ENCODE measurements at regions not wholly inside any gene's neighbourhood (a gene's known extent, or its start where the extent isn't known, plus 50 kb on each side); places are given as distances from the start of the nearest gene placed in this dataset.

GRCh38 chr6:125511809-125512396 lies 210.1 kb upstream of the HDDC2 start:
- Histone ChIP-seq H2AFZ (replicated peaks; ENCODE audit: low read length, poor library complexity) (no peak overlapping the region), H3K27ac (ENCODE audit: insufficient read depth, low read length) (no peak overlapping the region), H2BK5ac (ENCODE audit: low read depth, low read length, poor library complexity, severe bottlenecking) (no peak overlapping the region), H3K18ac (ENCODE audit: low read depth, low read length) (no peak overlapping the region), H3K9me3 (ENCODE audit: control insufficient read depth, insufficient read depth, low read length) (no peaks in the 10 kb centered on the region), H3K56ac (ENCODE audit: extremely low read depth, insufficient read depth, low read length) (no peak overlapping the region), H3K36me3 (ENCODE audit: control insufficient read depth, insufficient read depth, low read length) (no peaks in the 10 kb centered on the region), H3K4me2 (ENCODE audit: low read depth, low read length) (no peak overlapping the region), H3K14ac (replicated peaks; ENCODE audit: low read depth, low read length) (no peak overlapping the region), H2AK9ac (replicated peaks; ENCODE audit: low read depth, low read length, poor library complexity) (no peak overlapping the region), H4K91ac (ENCODE audit: insufficient read depth, low read depth, low read length) (no peak overlapping the region), H3K4me3 (ENCODE audit: insufficient read depth, low read depth, low read length) (no peak overlapping the region), H3K9me1 (ENCODE audit: insufficient read depth, low read length) (no peaks in the 10 kb centered on the region), H4K8ac (ENCODE audit: low read depth in 2 of 2, low read length in 2 of 2) (no peak overlapping the region), H2BK20ac (ENCODE audit: low read depth, low read length) (no peak overlapping the region), H2BK120ac (ENCODE audit: low read depth, low read length) (no peak overlapping the region), H2AK5ac (ENCODE audit: low read depth, low read length) (no peak overlapping the region), H2BK15ac (ENCODE audit: low read depth, low read length) (no peak overlapping the region), H3K79me1 (ENCODE audit: low read depth in 1 of 2, low read length in 2 of 2) (no peaks in the 10 kb centered on the region), H4K20me1 (ENCODE audit: insufficient read depth, low read length) (no peaks in the 10 kb centered on the region), H3K23ac (ENCODE audit: low read depth, low read length) (no peak overlapping the region), H3K4me1 (ENCODE audit: control insufficient read depth, insufficient read depth, low read length) (no peaks in the 10 kb centered on the region), H4K5ac (ENCODE audit: low read depth, low read length) (no peak overlapping the region), H3K9ac (ENCODE audit: low read depth, low read length) (no peak overlapping the region), H3K4ac (ENCODE audit: low read depth, low read length) (no peak overlapping the region), H3K27me3 (ENCODE audit: control insufficient read depth, insufficient read depth, low read length) (no peaks in the 10 kb centered on the region)
- WGBS, 2 experiments (ENCODE audit: extremely low coverage in 2 of 2, insufficient read length in 1 of 2), result no CpG with 5 or more reads among the region's 2 CpGs
- POLR2A ChIA-PET (ENCODE audit: unreplicated experiment), result no interaction called here
- ATAC-seq (ENCODE audit: low read depth) (no peak), DNase-seq (no peak)
- in situ Hi-C loops (cut with MboI; ENCODE audit: low sequenced_read_pairs), result no loop called here
- no peak for TF ChIP-seq CEBPB (IDR thresholded peaks at IDR 0.05; ENCODE audit: low read depth, low read length)
- no peak for TF ChIP-seq MAZ (IDR thresholded peaks at IDR 0.05; ENCODE audit: borderline replicate concordance, low read depth, low read length)
- no peak for TF ChIP-seq NFE2L2 (IDR thresholded peaks at IDR 0.05; ENCODE audit: low read depth, low read length)
- TF ChIP-seq FOS (IDR thresholded peaks at IDR 0.05; ENCODE audit: low read depth, low read length), result no peak
- no peak for TF ChIP-seq CTCF (conservative IDR thresholded peaks at IDR 0.05; ENCODE audit: low read depth, low read length)
- TF ChIP-seq POLR2A (IDR thresholded peaks at IDR 0.05; ENCODE audit: low read depth, low read length), result no peak
- no peak for TF ChIP-seq SMC3 (IDR thresholded peaks at IDR 0.05; ENCODE audit: low read depth, low read length)
- no peak for TF ChIP-seq USF2 (IDR thresholded peaks at IDR 0.05; ENCODE audit: low read depth, low read length)
- TF ChIP-seq CHD1 (IDR thresholded peaks at IDR 0.05; ENCODE audit: low read depth, low read length), result no peak
- no peak for TF ChIP-seq RCOR1 (IDR thresholded peaks at IDR 0.05; ENCODE audit: insufficient replicate concordance, low read length)
- no peak for TF ChIP-seq MXI1 (IDR thresholded peaks at IDR 0.05; ENCODE audit: borderline replicate concordance, low read depth, low read length)
- no peak for TF ChIP-seq ELK1 (IDR thresholded peaks at IDR 0.05; ENCODE audit: borderline replicate concordance, low read depth, low read length)
- no peak for TF ChIP-seq RAD21 (IDR thresholded peaks at IDR 0.05; ENCODE audit: low read length)
- no peak for TF ChIP-seq BHLHE40 (IDR thresholded peaks at IDR 0.05; ENCODE audit: low read depth, low read length)
- TF ChIP-seq MAFK (IDR thresholded peaks at IDR 0.05; ENCODE audit: low read depth, low read length), result no peak
- no peak for TF ChIP-seq RFX5 (IDR thresholded peaks at IDR 0.05; ENCODE audit: low read depth, low read length)
- CTCF ChIA-PET, result interaction anchor here (0.5 kb wide), 1 partner anchor 1064 kb away, joined by 3 read pairs; no protein-coding TSS in a partner anchor
- dilution Hi-C loops (cut with HindIII; ENCODE audit: low sequenced_read_pairs, unreplicated experiment), result no loop called here
- no TSS peak for BruUV-seq (replicated peaks)
- intact Hi-C loops (cut with micrococcal nuclease), result no loop called here
